Left ventricle myocardium inferior (tissue), 1 donor: ENCODE measurements at regions not wholly inside any gene's neighbourhood (a gene's known extent, or its start where the extent isn't known, plus 50 kb on each side); places are given as distances from the start of the nearest gene placed in this dataset.

ENCODE experiments used
- DNase-seq: peaks from one replicate; pipeline ENCODE4 v3.0.0-alpha.2; 2020
- H3K27ac ChIP-seq: fragments of 200-600 bp; replicated peaks from 2 replicates; pipeline ENCODE4 v1.8.0; 2021
- H3K27me3 ChIP-seq: fragments of 200-600 bp; 2 replicates; pipeline ENCODE4 v1.8.0; 2021; ENCODE audit warnings: low read depth
- H3K36me3 ChIP-seq: fragments of 200-600 bp; 2 replicates; pipeline ENCODE4 v1.8.0; 2021
- H3K4me1 ChIP-seq: fragments of 200-600 bp; 2 replicates; pipeline ENCODE4 v1.8.0; 2021
- H3K4me3 ChIP-seq: fragments of 200-600 bp; 2 replicates; pipeline ENCODE4 v1.8.0; 2021; ENCODE audit warnings: mild to moderate bottlenecking, moderate library complexity
- H3K9me3 ChIP-seq: fragments of 200-600 bp; replicated peaks from 2 replicates; pipeline ENCODE4 v1.8.0; 2021
- intact Hi-C: fragments of 100-400 bp; cut with micrococcal nuclease; formaldehyde crosslinking; loops from one replicate; pipeline ENCODE4 v1.11.0; 2022
- TF ChIP-seq, protein P1 (sequence below): fragments of 200-600 bp; IDR thresholded peaks from 2 replicates; pipeline ENCODE4 v1.8.0; 2021; ENCODE audit warnings: antibody characterized with exemption, mild to moderate bottlenecking, borderline replicate concordance
- donor health status: DM: no; HTN: yes; CAD: no; lungs with severe emphysema.

DNA sequence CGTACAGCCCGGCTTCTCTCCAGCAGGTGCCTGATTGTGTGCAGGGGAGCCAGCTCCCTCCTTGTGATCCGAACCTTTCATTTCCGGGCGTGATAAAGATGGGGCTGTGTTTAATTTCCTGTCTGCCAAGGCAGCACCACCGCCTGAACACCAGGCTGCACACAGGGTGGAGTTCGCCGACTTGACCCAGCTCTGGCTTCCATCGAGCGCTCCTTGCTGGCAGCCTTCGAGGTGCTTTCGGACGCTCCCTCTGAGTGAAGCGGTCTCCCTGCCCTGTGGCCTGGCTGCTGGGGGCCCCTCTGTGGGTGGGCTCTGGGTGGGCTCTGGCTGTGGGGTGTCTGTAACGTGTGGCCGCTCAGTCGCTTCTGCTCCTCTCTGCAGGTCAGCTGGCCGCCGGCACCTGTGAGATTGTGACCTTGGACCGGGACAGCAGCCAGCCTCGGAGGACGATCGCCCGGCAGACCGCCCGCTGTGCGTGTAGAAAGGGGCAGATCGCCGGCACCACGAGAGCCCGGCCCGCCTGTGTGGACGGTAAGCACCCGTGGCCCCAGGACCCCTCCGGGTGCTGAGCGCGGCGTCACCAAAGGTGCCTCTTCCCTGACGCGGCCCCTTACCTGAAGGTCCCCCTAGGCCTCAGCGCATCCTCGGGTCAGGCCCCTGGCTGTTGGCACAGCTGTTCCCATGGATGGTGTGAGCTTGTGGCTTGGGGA lies 1181.3 kb downstream of the BRD1 start:
- Histone ChIP-seq H3K27me3 (peaks cover 33% of the 10 kb centered on the region), H3K9me3 (no peaks in the 10 kb centered on the region), H3K4me3 (no peak overlapping the region), H3K36me3 (no peaks in the 10 kb centered on the region), H3K27ac (no peak overlapping the region), H3K4me1 (no peaks in the 10 kb centered on the region)
- no peak for DNase-seq
- TF ChIP-seq, protein P1, sequence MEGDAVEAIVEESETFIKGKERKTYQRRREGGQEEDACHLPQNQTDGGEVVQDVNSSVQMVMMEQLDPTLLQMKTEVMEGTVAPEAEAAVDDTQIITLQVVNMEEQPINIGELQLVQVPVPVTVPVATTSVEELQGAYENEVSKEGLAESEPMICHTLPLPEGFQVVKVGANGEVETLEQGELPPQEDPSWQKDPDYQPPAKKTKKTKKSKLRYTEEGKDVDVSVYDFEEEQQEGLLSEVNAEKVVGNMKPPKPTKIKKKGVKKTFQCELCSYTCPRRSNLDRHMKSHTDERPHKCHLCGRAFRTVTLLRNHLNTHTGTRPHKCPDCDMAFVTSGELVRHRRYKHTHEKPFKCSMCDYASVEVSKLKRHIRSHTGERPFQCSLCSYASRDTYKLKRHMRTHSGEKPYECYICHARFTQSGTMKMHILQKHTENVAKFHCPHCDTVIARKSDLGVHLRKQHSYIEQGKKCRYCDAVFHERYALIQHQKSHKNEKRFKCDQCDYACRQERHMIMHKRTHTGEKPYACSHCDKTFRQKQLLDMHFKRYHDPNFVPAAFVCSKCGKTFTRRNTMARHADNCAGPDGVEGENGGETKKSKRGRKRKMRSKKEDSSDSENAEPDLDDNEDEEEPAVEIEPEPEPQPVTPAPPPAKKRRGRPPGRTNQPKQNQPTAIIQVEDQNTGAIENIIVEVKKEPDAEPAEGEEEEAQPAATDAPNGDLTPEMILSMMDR: no peak
- intact Hi-C loops: no loop called here

DNA sequence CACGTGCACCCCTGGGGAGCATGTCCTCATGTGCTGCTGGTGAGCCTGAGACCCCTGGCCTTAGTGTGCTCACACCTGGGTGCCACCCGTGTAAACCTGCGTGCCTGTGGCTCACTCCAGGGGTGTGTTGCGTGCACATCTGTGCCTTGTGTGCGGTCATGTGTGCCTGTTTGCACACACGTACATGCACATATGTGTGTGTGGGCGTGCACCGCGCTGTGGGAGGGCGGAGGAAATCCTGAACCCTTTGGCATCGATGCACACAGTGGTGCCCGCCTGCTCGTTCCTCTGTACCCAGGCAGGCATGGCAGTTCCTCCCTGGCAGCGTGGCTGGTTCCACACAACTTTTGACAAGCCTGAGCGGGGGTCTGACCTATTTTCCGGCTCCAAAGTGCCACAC lies 1181.9 kb downstream of the BRD1 start:
- intact Hi-C loops: no loop called here
- Histone ChIP-seq H3K4me1 (no peaks in the 10 kb centered on the region), H3K27me3 (peaks cover 28% of the 10 kb centered on the region)

DNA sequence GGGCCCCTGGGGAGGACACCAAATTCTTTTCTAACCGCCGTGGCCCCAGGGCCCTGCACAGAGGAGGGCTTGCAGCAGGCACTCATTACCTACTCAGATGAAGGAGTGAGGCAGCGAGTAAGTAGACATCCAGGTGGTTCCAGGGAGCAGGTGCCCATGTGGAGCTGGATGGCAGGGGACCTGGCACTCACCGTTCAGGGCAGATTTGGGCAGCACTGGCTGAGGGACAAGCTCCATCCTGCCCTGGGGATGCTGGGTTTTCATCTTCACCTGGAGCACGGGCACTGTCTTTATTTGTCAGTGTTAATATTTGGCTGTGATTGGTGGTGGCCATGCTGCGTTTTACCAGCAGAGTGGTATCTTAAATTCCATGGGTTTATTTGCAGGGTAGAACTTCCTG lies 1182.7 kb downstream of the BRD1 start:
- intact Hi-C loops: no loop called here
- Histone ChIP-seq H3K4me1 (no peaks in the 10 kb centered on the region), H3K4me3 (no peak overlapping the region), H3K27me3 (peaks cover 35% of the 10 kb centered on the region), H3K36me3 (no peaks in the 10 kb centered on the region), H3K27ac (no peak overlapping the region), H3K9me3 (no peaks in the 10 kb centered on the region)
- no peak for DNase-seq
- TF ChIP-seq, protein P1: no peak

More for the DNA sequence above, 1181.9 kb downstream of the BRD1 start:
- Histone ChIP-seq H3K27ac (no peak overlapping the region), H3K4me3 (no peak overlapping the region), H3K9me3 (no peaks in the 10 kb centered on the region), H3K36me3 (no peaks in the 10 kb centered on the region)
- TF ChIP-seq, protein P1: no peak
- DNase-seq: no peak

DNA sequence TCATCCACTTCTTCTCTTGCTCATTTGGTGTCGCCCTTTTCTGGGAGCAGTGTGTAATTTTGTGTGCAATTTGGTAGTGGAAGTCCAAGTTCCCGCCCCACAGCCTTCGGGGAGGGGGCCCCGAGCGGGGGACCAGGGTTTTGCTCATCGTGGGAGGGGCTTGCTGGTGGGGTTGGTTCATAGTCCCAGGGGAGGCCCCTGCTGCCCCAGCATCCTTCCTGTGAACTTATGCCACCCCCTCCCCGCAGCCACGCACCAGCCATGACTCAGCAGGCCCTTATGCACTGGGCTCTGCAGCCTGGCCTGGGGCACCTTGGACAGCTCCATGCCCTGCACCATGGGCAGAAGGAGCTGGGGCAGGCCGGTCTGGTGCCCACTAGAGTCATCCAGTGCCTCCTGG lies 1183.6 kb downstream of the BRD1 start:
- TF ChIP-seq, protein P1: no peak
- Histone ChIP-seq H3K27me3 (peaks cover 44% of the 10 kb centered on the region), H3K4me3 (no peak overlapping the region), H3K4me1 (no peaks in the 10 kb centered on the region), H3K9me3 (no peaks in the 10 kb centered on the region), H3K36me3 (no peaks in the 10 kb centered on the region), H3K27ac (no peak overlapping the region)
- intact Hi-C loops: no loop called here
- no peak for DNase-seq

DNA sequence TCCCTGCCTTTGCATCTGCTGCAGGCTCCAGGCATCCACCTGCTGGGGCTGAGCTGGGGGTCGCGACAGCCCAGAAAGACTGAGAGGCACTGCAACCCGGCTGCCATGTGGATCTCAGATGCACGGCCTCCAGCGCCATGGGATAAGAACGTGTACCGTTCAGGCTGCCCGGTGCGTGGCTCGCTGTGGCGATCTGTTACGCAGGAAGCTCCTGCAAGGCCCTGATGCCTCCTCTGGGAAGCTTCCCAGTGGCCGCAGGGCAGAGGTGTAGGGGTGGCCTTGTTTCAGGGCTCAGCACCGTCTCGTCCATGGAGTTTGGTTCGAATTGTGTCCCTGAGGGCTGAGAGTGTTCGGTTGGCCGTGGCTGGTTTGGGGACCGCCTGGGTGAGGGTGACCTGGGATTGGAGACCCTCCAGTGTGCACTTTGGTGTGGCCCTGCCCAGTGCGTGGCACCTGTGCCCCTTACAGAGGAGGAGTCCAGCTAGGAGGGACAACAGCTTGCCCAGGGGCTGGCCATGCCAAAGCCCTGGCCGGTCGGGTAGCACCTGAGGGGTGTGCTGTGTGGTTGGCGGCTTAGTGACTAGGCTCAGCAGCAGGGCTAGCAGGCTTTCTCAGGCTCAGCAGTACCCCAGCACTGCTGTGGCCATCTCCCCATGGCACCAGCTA lies 1184.5 kb downstream of the BRD1 start:
- no peaks in the 10 kb centered on the region for H3K9me3 ChIP-seq
- H3K36me3 ChIP-seq: no peaks in the 10 kb centered on the region
- no peak for DNase-seq
- no peak overlapping the region for H3K27ac ChIP-seq
- H3K4me1 ChIP-seq: no peaks in the 10 kb centered on the region
- TF ChIP-seq, protein P1: no peak
- peaks cover 48% of the 10 kb centered on the region for H3K27me3 ChIP-seq
- no peak overlapping the region for H3K4me3 ChIP-seq
- intact Hi-C loops: no loop called here
